Uterus (tissue), 2 donors: ENCODE measurements at regions not wholly inside any gene's neighbourhood (a gene's known extent, or its start where the extent isn't known, plus 50 kb on each side); places are given as distances from the start of the nearest gene placed in this dataset.

Experiments
- POLR2A ChIP-seq, 2 donors: fragments of 450-650 bp; IDR thresholded peaks; one replicate each; pipeline ENCODE4 v1.6.1; 2016; ENCODE audit warnings: antibody characterized with exemption in 2 of 2, mild to moderate bottlenecking in 1 of 2, moderate library complexity in 1 of 2
- TF ChIP-seq, protein P1 (sequence below), 4 experiments: fragments of 200-600 bp in 2 of 4; fragments of 450-650 bp in 2 of 4; sonication (generic) in 2 of 4; IDR thresholded peaks; one replicate each; pipeline ENCODE4 v1.5.1; 2016 to 2019; ENCODE audit warnings: antibody characterized with exemption in 4 of 4, mild to moderate bottlenecking in 2 of 4, moderate library complexity in 1 of 4

DNA sequence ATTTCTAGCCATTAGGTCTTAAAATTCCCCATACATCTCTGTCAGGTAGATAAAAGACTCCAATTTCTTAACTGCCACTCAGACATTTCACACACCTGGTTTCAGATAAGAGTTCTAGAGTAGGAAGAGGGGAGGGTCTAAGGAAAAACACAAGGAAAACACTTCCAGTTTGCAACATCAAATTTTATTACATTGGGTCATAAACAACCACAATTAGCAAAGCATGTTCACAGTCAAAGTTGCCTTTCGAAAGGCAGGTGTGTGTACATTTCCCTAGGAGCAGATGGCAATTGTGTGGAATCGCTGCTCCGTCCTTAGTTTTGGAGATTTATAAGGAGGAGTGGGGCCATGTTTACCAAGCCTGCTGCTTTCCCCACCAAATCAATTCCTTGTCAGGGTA, 120.8 kb downstream of the DMRT2 start:
- TF ChIP-seq, protein P1, sequence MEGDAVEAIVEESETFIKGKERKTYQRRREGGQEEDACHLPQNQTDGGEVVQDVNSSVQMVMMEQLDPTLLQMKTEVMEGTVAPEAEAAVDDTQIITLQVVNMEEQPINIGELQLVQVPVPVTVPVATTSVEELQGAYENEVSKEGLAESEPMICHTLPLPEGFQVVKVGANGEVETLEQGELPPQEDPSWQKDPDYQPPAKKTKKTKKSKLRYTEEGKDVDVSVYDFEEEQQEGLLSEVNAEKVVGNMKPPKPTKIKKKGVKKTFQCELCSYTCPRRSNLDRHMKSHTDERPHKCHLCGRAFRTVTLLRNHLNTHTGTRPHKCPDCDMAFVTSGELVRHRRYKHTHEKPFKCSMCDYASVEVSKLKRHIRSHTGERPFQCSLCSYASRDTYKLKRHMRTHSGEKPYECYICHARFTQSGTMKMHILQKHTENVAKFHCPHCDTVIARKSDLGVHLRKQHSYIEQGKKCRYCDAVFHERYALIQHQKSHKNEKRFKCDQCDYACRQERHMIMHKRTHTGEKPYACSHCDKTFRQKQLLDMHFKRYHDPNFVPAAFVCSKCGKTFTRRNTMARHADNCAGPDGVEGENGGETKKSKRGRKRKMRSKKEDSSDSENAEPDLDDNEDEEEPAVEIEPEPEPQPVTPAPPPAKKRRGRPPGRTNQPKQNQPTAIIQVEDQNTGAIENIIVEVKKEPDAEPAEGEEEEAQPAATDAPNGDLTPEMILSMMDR (IDR thresholded peaks at IDR 0.05): no peak
- TF ChIP-seq POLR2A (IDR thresholded peaks at IDR 0.05): no peak
